Kidney glomerular epithelial cell (primary cell): ENCODE measurements at regions not wholly inside any gene's neighbourhood (a gene's known extent, or its start where the extent isn't known, plus 50 kb on each side); places are given as distances from the start of the nearest gene placed in this dataset.
"Not testable (repeated sequence)": the region's sequence is repeated elsewhere in the genome, so short reads cannot be mapped to it uniquely, and the experiment has no call there.

ENCODE experiments used
- DNase-seq: peaks from one replicate; lab custom pipeline; 2025; lab: John Stamatoyannopoulos, UW

DNA sequence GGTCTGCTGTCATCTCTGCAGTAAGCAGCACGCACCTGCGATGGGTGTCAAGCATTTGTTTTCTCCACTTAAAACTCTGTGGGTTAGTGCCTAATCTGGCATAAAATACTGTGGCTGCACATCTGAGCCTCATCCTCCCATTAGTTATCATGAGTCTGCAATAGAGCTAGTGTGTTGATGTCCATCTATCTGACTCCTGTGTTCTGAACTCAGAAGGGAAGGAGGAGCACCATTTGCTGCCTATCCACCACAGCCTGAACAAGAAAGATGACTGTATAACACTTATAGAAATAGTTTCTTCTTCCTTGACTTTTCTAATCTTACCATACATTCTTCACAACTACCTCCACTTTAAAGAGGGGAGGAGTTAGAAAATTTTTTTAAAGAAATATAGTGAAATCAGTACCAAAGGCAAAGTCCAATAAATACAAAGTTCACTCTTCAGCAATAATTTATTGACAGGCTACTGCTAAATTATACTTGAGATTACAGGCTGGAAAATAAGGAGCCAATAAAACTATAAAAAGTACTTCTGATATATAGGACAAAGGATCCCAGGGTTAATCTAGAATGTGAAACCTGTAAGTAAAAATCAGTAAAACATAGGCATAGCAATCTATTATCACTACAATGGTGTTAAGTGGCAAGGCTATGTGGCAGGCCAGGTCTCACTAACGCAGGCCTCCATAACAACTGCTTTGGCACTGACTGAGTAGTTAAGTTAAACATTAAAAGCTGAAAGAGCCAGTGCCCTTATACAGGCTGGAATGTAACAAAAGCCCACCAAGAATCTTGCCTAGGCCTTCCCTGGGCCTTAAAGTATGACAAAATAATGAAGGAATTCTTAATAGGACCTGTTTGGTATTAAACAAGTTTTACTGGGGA is 70.2 kb downstream of the LGALS9C start:
- DNase-seq = not testable (repeated sequence)

DNA sequence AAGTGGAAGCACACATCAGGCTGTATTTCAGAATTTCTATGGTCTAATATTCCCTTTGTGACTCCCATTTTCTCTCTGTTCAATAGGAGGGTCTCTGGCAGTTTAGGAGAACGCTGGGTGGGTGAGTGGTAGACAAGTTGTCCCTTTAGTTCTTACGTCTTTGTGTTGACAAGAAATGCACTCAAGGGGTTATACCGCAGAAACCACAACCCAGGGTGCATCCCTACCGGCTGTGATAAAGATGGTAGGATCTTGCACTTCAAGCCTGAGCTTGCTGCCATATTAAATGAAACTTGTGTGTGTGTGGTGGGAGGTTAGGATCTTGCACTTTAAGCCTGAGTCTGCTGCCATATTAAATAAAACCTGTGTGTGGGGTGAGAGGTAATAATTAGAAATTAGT is 80.5 kb downstream of the LGALS9C start:
- not testable (repeated sequence) for DNase-seq

DNA sequence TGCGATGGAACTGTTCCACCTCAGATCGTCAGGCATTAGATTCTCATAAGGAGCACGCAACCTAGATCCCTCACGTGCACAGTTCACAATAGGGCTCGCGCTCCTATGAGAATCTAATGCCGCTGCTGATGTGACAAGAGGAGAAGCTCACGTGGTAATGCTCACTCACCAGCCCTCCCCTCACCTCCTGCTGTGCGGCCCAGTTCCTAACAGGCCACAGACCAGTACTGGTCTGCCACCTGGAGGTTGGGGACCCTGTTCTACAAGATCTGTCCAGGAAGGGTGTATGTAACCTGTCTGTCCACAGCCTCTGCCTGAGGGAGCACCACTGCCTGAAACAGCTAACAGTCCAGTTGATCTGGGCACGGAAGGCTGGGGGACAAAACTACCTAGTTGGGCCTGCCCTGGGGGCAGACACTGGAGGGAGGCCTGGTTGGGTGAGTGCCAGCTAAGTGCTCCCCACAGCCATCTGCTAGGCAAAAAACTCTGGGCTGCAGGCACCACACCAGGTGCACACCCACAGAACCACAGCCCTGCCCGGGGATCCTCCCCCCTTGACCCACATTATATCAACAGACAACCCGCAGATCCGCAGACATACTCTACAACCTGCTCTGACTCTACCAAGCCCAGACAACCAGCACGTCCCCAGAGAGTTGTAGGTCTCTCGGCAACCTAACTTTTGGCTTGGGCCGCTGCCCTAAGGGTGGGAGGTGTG is 80.7 kb downstream of the TBC1D28 start:
- DNase-seq = not testable (repeated sequence)

DNA sequence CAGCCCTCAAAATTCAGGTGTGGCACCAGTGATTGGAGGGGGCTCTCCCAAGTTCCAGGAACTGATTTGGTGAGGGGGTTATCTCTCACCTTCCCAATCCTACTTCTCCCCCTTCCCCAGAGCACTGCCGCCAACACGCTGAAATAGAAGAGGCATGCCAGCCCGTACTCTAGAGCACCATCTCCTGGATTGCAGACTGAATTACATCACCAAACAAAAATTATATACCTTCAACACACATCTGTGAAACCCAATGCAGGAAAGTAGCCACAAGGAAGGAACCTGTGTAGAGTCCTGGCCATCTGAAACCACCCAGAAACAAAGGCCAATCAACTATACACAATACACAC is 80.1 kb downstream of the TBC1D28 start:
- DNase-seq = peak; percentile 13

DNA sequence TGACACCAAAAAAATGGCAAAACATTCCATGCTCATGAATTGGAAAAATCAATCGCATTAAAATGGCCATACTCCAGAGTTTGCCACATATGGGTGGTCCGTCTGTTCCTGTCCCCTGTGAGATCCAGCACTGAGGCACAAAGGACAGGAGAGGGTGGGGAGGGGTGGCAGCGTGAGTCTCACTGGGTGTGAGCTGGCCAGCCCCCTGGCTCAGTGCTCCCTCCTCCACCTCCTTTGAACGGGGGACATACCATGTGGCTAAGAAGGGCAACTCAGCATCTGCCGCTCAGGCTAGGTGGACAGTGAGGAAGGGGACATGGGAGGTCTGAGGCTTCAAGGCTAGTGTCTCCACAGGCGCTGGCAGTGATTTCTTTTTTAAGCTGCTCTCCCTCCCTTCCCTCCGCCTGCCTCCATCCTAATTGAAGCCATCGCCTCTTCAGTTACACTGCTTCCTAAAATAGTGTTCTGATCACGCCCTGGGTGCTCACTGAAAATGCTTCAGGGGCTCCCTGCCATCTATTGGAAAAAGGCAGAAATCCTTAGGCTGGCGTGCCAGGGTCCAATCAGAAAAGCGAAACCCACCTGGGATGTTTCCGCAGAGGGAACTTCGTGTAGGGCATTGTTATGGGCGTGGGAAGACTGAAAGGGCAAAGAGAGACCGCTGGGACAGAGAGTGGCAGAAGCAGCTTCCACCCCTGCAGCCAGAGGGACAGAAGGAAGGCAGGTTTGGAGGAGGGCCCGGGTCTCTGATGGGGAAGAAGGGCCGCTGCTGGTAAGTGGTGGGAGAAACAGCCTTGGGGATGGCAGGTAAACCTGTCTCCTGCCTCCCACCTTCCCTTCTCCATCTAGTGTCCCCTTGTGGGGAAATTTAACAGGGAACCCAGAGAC is 75.8 kb downstream of the TBC1D28 start:
- not testable (repeated sequence) for DNase-seq

DNA sequence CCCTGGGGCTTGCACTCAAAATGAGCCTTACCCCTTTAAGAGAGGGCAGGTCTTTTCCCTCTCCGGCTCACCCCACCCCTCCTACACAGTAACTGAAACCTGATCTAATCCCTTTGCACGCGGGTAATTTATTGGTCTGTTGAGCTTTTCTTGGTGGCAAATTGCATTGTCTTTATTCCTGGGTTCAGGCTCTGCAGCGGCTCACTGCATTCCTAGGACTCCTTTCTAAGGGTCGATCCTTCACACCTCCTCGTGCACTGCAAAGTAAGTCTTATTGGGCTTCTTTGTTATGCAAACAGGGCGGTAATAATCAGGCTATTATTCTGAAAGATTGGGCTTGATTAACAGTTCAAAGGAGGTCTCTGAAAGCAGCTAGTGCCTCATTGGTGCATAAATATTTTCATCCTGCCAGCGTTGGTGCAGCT is 74.7 kb downstream of the TBC1D28 start:
- DNase-seq = not testable (repeated sequence)

DNA sequence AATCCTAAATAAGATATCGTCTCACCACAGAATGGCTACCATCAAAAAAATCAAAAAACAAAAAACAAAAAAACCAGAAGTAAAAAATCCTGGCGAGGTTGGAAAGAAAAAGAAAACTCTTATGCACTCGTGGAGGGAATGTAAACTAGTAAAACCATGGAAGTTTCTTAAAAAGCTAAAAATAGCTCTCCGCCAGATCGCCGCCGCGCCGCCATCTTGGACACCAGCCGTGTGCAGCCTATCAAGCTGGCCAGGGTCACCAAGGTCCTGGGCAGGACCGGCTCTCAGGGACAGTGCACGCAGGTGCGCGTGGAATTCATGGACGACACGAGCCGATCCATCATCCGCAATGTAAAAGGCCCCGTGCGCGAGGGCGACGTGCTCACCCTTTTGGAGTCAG is 71.7 kb downstream of the TBC1D28 start:
- not testable (repeated sequence) for DNase-seq

DNA sequence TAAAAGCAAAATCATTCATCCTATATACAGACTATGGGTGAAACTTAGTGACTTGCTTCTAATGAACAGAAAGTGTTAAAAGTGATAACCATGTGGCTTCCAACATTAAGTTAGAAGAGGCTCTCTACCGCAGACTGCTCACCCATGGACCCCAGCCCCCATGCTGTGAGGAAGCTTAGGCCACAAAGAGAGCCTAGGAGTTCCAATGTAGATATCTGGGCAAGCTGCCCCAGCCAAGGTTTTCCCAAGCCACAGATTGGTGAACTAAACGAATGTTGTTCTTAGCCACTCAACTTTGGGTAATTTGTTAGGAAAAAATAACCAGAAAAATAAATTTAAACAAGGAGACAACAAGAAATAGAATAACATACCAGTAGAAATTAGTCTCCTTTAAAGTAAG is 70.1 kb downstream of the TBC1D28 start:
- DNase-seq = not testable (repeated sequence)
